ENCODE measurements at regions not wholly inside any gene's neighbourhood (a gene's known extent, or its start where the extent isn't known, plus 50 kb on each side); places are given as distances from the start of the nearest gene placed in this dataset.
A peak's percentile ranks its signal among the peaks of the same experiment; 100 is the strongest.

DNA sequence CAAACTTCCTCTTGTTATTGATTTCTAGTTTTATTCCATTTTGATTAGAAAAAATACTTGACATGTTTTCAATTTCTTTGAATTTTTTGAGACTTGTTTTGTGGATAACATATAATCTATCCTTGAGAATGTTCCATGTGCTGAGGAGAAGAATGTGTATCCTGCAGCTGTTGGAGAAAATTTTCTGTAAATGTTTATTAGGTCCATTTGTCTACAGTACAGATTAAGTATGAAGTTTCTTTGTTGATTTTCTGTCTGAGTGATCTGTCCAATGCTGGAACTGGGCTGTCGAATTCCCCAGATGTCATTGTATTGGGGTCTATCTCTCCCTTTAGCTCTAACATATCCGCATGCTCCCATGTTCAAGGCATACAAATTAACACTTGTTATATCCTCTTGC is 251.2 kb downstream of the CSNK1G3 start:
- no peak overlapping the region for H3K9ac ChIP-seq
- no peak overlapping the region for H3K27ac ChIP-seq
- no peaks in the 10 kb centered on the region for H3K4me1 ChIP-seq
- H3K4me3 ChIP-seq, result no peak overlapping the region
- no peak for TF ChIP-seq Cebpa-rat (IDR thresholded peaks at IDR 0.05)
- H3K36me3 ChIP-seq, result no peaks in the 10 kb centered on the region
- H4K20me1 ChIP-seq, result no peaks in the 10 kb centered on the region
- no peaks in the 10 kb centered on the region for H3K27me3 ChIP-seq
- H3K4me2 ChIP-seq, result no peak overlapping the region
- peaks cover 0 to 18% (median 6%) of the 10 kb centered on the region in 11 experiments; a peak in 11 of 22 replicates for H3K9me3 ChIP-seq (replicated peaks in 1 of 11)

DNA sequence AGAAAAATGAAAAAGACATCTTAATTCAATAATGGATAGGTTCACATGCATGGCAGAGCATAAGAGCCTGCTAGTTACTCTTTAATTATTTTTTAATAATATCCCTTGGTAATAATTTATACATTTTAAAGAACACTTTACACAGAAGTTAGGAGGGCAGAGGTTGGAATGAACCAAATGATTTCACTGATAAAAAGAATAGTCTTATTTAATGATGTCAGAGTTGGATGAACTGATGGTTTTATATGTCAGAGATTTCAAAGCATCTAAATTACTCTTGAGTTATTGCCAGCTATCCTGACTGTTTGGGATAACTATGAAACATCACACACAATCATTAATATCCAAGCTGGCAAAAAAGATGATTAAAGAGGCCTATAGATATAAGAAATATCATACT is 244.8 kb downstream of the CSNK1G3 start:
- no peak overlapping the region for H3K4me2 ChIP-seq
- H3K36me3 ChIP-seq, result no peaks in the 10 kb centered on the region
- H3K4me3 ChIP-seq, result no peak overlapping the region
- H4K20me1 ChIP-seq, result no peaks in the 10 kb centered on the region
- peaks cover 0 to 10% (median 0%) of the 10 kb centered on the region in 11 experiments; a peak in 7 of 22 replicates for H3K9me3 ChIP-seq (replicated peaks in 1 of 11)
- TF ChIP-seq Cebpa-rat (IDR thresholded peaks at IDR 0.05), result no peak
- H3K27ac ChIP-seq, result no peak overlapping the region
- no peak overlapping the region for H3K9ac ChIP-seq
- H3K27me3 ChIP-seq, result no peaks in the 10 kb centered on the region
- H3K4me1 ChIP-seq, result peaks cover 0 to 12% (median 1%) of the 10 kb centered on the region in 10 experiments; a peak in 8 of 20 replicates

DNA sequence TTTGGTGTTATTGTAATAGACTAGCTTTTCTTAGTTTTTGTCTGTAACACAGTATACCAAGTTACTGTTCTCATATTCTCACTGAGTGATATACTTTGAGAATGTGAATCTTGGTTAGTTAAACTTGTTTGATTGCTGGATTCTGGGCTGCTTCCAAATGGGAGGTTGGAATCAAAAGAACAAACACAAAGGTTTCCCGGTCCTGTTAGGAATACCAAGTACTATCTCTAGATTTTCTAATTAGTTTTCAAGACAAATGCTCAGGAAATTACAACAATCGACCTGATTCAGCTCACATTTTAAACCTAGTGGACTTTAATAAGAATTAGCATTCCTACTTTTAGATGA is 244.3 kb downstream of the CSNK1G3 start:
- H4K20me1 ChIP-seq, result no peaks in the 10 kb centered on the region
- H3K36me3 ChIP-seq, result no peaks in the 10 kb centered on the region
- H3K4me3 ChIP-seq, result no peak overlapping the region
- H3K27me3 ChIP-seq, result no peaks in the 10 kb centered on the region
- H3K9ac ChIP-seq, result no peak overlapping the region
- TF ChIP-seq Cebpa-rat (IDR thresholded peaks at IDR 0.05), result no peak
- no peak overlapping the region for H3K27ac ChIP-seq
- H3K4me2 ChIP-seq, result no peak overlapping the region
- peaks cover 0 to 12% (median 1%) of the 10 kb centered on the region in 10 experiments; a peak in 8 of 20 replicates for H3K4me1 ChIP-seq
- H3K9me3 ChIP-seq (replicated peaks in 1 of 11), result peaks cover 0 to 10% (median 0%) of the 10 kb centered on the region in 11 experiments; a peak in 3 of 22 replicates

DNA sequence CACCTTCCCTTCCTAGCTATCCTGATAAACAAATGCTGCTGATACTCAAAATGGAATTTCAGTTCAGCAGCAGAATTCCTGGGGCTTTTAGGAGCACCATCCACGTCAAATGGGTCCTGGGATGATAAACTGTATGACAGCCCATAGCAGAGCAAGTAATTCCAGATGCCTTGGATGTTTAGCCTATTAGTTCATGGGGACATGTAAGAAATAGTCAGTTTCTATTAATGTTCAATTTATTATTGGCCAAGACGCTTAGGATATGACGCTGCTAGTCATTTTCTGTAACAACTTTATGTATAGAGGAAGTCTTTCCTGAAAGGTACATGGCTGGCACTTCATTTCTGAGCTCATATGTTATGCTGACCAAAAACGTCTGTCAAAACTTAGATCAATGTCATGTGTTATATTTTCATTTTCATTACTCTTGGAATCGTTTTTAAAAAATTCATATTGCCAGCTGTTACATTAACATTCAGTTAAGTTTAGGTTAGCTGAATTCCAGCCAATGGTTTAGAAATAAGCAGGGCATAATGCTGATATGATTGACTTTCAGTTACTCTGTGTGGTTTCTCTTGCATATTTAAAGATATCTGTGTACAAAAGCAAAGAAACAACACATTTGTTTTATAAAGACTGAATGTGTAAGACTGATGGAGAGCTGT is 243.8 kb downstream of the CSNK1G3 start:
- Histone ChIP-seq H4K20me1 (no peaks in the 10 kb centered on the region), H3K27me3 (no peaks in the 10 kb centered on the region), H3K4me3 (no peak overlapping the region), H3K4me1 (peaks cover 0 to 12% (median 1%) of the 10 kb centered on the region in 10 experiments; a peak in 8 of 20 replicates), H3K9ac (no peak overlapping the region), H3K9me3 (replicated peaks in 1 of 11) (peaks cover 0 to 10% (median 0%) of the 10 kb centered on the region in 11 experiments; a peak in 3 of 22 replicates), H3K4me2 (peak overlapping the region in 1 of 11 experiments; percentile 13; a peak in 1 of 22 replicates), H3K27ac (no peak overlapping the region), H3K36me3 (no peaks in the 10 kb centered on the region)
- TF ChIP-seq Cebpa-rat (IDR thresholded peaks at IDR 0.05), result no peak

DNA sequence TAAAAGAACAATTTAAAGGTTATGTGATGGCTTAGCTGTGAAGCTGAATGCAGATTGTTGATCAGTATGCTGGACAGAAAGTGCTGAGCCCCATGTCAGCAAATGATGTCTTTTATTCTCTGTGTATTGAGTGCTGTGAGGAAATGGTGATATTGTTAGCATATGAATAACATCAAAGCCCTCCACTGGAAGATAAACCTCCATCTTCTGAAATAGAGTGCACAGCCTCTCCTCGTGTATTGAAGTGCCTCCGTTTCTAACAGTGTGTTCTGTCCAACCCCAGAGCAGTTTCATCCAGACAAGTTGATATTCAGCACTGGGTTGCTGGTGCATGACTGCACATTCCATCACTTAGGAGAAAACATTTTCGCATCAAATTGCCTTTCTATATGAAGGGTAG is 242.9 kb downstream of the CSNK1G3 start:
- H3K4me1 ChIP-seq, result peaks cover 0 to 12% (median 1%) of the 10 kb centered on the region in 10 experiments; a peak in 8 of 20 replicates
- peaks cover 0 to 10% (median 0%) of the 10 kb centered on the region in 11 experiments; a peak in 3 of 22 replicates for H3K9me3 ChIP-seq (replicated peaks in 1 of 11)
- no peaks in the 10 kb centered on the region for H3K27me3 ChIP-seq
- H3K36me3 ChIP-seq, result no peaks in the 10 kb centered on the region
- H3K4me2 ChIP-seq, result peak overlapping the region in 5 of 11 experiments; percentile 4 to 30 (median 24); a peak in 8 of 22 replicates
- no peak overlapping the region for H3K4me3 ChIP-seq
- H3K9ac ChIP-seq, result no peak overlapping the region
- TF ChIP-seq Cebpa-rat (IDR thresholded peaks at IDR 0.05), result no peak
- no peak overlapping the region for H3K27ac ChIP-seq
- H4K20me1 ChIP-seq, result no peaks in the 10 kb centered on the region

DNA sequence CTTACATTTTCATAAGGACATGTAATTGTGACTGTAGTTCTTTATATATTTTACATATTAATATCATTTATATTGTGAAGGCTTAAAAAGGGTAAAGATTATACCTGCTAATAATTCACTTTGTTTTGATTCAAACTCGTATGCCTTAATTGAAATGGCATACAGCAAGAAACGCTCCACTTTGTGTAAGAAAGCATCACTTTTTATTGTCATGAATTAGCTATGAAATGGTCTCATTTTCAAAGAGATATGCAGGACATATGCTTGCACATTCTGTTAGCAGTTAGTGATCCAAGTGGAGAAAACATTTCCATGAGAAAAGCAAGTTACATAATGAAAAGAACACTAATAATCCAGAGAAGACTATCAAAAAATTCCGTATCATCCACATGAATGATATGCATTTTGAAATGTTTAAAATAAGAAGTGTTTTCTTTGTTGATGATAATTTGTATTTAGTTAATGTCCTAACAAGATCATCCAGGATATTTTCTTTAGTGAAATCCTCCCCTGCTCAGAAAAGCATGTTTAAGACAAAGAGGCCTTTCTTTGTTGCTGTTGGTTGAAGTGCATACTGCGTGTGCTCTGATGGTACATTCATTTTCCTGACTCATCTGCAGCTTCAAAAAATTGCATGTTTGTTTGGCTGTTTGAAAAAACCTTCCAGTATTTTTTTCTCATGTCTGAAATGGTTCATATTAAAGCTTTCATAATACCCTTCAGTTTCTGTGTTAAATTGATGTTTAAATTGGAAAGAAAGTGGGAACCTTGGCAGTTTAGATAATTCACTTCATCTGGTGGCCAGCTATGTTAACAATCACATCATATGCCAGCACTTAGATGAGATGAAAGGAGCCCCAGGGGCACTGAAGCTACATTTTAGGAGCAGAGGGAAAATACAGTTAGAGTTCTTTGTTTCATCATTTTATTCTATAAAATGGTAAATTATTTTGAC is 242.2 kb downstream of the CSNK1G3 start:
- Histone ChIP-seq H3K4me3 (no peak overlapping the region), H3K27ac (no peak overlapping the region), H3K9ac (no peak overlapping the region), H3K27me3 (no peaks in the 10 kb centered on the region), H3K9me3 (replicated peaks in 1 of 11) (peaks cover 0 to 8% (median 0%) of the 10 kb centered on the region in 11 experiments; a peak in 3 of 22 replicates), H4K20me1 (no peaks in the 10 kb centered on the region), H3K36me3 (no peaks in the 10 kb centered on the region), H3K4me2 (peak overlapping the region in 5 of 11 experiments; percentile 4 to 30 (median 24); a peak in 6 of 22 replicates), H3K4me1 (peaks cover 0 to 12% (median 1%) of the 10 kb centered on the region in 10 experiments; a peak in 8 of 20 replicates)
- no peak for TF ChIP-seq Cebpa-rat (IDR thresholded peaks at IDR 0.05)

DNA sequence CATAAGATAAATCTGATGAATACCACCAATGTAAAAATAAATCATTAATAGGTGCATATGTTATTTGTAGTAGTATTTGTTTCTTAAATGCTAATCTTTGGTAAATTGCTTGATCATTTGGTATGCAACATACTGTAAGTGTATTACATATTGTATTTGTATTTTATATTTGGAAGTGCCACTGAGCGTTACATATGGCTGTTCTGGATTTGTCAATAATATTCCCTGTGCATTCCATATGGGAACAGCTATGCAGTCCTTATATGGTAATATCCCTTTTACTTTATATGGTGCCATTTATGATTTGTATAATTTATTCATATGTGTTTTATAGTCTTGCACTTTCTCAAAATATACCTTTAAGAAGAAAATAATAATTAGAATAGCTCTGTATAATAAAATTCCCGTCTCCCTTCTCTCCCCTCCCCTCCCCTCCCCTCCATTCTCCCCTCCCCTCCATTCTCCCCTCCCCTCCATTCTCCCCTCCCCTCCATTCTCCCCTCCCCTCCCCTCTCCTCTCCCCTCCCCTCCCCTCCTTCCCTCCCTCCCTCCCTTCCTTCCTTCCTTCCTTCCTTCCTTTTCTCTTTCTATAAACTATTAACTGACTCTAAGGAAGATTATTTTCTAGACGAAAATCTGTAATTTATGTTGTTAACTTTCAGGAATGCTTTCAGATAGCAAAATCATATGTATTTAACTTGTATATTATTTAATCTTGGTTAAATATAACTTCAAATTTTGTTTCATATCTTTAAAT is 241.4 kb downstream of the CSNK1G3 start:
- Histone ChIP-seq H3K27ac (no peak overlapping the region), H3K4me2 (no peak overlapping the region), H3K4me1 (peaks cover 0 to 12% (median 1%) of the 10 kb centered on the region in 10 experiments; a peak in 8 of 20 replicates), H3K9me3 (replicated peaks in 1 of 11) (0 out of 22 replicates have a peak, but pooled peaks cover 0 to under 1% (median 0%) of the 10 kb centered on the region in 11 experiments), H3K36me3 (no peaks in the 10 kb centered on the region), H3K9ac (no peak overlapping the region), H4K20me1 (no peaks in the 10 kb centered on the region), H3K4me3 (no peak overlapping the region), H3K27me3 (no peaks in the 10 kb centered on the region)
- no peak for TF ChIP-seq Cebpa-rat (IDR thresholded peaks at IDR 0.05)

DNA sequence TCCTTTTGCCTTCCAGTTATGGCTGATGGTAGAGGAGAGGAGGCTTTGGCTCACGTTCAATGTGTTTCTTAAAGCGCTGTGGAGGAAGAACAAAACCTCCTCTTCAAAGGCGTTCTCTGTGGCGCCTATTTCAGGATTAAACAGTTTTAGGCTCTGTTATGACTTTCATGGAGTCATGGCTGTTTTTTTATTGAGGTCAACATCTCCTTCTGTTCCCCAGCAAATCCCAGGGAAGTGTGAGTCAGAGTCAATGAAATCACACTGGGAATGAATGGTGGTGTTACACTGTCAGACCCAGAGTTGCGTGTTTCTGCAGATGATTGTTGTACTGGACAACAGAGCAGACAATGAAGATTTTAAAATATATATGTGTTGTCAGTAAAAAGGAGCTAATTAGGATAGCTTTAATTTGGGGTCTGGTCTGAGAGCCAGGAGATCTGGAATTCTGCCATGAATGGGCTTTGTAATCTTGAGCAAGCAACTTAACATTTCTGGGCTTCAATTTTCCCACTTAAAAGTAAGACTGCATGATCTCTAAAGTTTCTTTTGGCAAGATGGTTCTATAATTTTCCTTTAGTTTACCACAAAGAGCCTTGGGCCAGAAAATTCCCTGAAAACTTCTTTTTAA is 240.7 kb downstream of the CSNK1G3 start:
- Histone ChIP-seq H3K4me1 (peaks cover 0 to 12% (median 1%) of the 10 kb centered on the region in 10 experiments; a peak in 8 of 20 replicates), H3K27ac (no peak overlapping the region), H3K9ac (no peak overlapping the region), H3K27me3 (no peaks in the 10 kb centered on the region), H3K4me2 (no peak overlapping the region), H4K20me1 (no peaks in the 10 kb centered on the region), H3K9me3 (replicated peaks in 1 of 11) (no peaks in the 10 kb centered on the region), H3K4me3 (no peak overlapping the region), H3K36me3 (no peaks in the 10 kb centered on the region)
- no peak for TF ChIP-seq Cebpa-rat (IDR thresholded peaks at IDR 0.05)
